NCI-H2107 treated with DMSO at 0.1 percent for 48 hours (cell line): ENCODE measurements at regions not wholly inside any gene's neighbourhood (a gene's known extent, or its start where the extent isn't known, plus 50 kb on each side); places are given as distances from the start of the nearest gene placed in this dataset.
"Not testable (repeated sequence)": the region's sequence is repeated elsewhere in the genome, so short reads cannot be mapped to it uniquely, and the experiment has no call there.

Source experiments
- DNase-seq: peaks from one replicate; lab custom pipeline; 2025; ENCODE audit not compliant: unreplicated experiment; lab: John Stamatoyannopoulos, UW

- no peak for DNase-seq
Measured at GRCh38 chr2:105538840-105539239, 140.0 kb upstream of the FHL2 start.

- no peak for DNase-seq
Measured at GRCh38 chr2:105537920-105538319, 139.1 kb upstream of the FHL2 start.

GRCh38 chr2:105537466-105537865 is 138.6 kb upstream of the FHL2 start:
- no peak for DNase-seq

GRCh38 chr2:105536175-105536574 is 137.3 kb upstream of the FHL2 start:
- no peak for DNase-seq

GRCh38 chr2:105529258-105529657 is 130.4 kb upstream of the FHL2 start:
- not testable (repeated sequence) for DNase-seq

- no peak for DNase-seq
Measured at GRCh38 chr2:105526000-105526925, 127.4 kb upstream of the FHL2 start.

GRCh38 chr2:105525201-105525600 is 126.3 kb upstream of the FHL2 start:
- DNase-seq: no peak

GRCh38 chr2:105522645-105523044 is 123.8 kb upstream of the FHL2 start:
- no peak for DNase-seq

- no peak for DNase-seq
Measured at GRCh38 chr2:105521616-105522015, 122.8 kb upstream of the FHL2 start.

GRCh38 chr2:105521176-105521575 is 122.3 kb upstream of the FHL2 start:
- DNase-seq: peak; percentile 13

GRCh38 chr2:105519516-105519915 is 120.7 kb upstream of the FHL2 start:
- DNase-seq: no peak

- no peak for DNase-seq
Measured at GRCh38 chr2:105518897-105519296, 120.0 kb upstream of the FHL2 start.

- no peak for DNase-seq
Measured at GRCh38 chr2:105517814-105518705, 119.2 kb upstream of the FHL2 start.

GRCh38 chr2:105515581-105516415 is 116.9 kb upstream of the FHL2 start:
- DNase-seq: no peak

- DNase-seq: no peak
Measured at GRCh38 chr2:105514576-105514975, 115.7 kb upstream of the FHL2 start.

GRCh38 chr2:105510761-105511528 is 112.1 kb upstream of the FHL2 start:
- DNase-seq: no peak

- DNase-seq: no peak
Measured at GRCh38 chr2:105509269-105510086, 110.6 kb upstream of the FHL2 start.

GRCh38 chr2:105506860-105507259 is 108.0 kb upstream of the FHL2 start:
- not testable (repeated sequence) for DNase-seq

- DNase-seq: no peak
Measured at GRCh38 chr2:105504459-105504858, 105.6 kb upstream of the FHL2 start.
